SU-DHL-6 (cell line): ENCODE measurements at regions not wholly inside any gene's neighbourhood (a gene's known extent, or its start where the extent isn't known, plus 50 kb on each side); places are given as distances from the start of the nearest gene placed in this dataset.

Experiments
- H2AFZ ChIP-seq: fragments of 200-600 bp; sonication (generic); 2 replicates; pipeline ENCODE4 v1.6.1; 2014; ENCODE audit warnings: low read depth, mild to moderate bottlenecking, moderate library complexity, mixed read lengths, antibody characterized with exemption, low read length; ENCODE audit not compliant: severe bottlenecking
- H3F3A ChIP-seq: fragments of 200-600 bp; shearing (Covaris generic); 2 replicates; pipeline ENCODE4 v1.6.0; 2016; ENCODE audit warnings: antibody characterized with exemption, mild to moderate bottlenecking; ENCODE audit not compliant: insufficient read depth
- H3K27ac ChIP-seq: fragments of 200-600 bp; sonication (generic); 2 replicates; pipeline ENCODE4 v1.5.1; 2016; ENCODE audit warnings: low read depth, mild to moderate bottlenecking, low read length, moderate library complexity, mixed read lengths
- H3K27me3 ChIP-seq: fragments of 200-600 bp; sonication (generic), shearing (Covaris generic); 2 replicates; pipeline ENCODE4 v1.6.0; 2014; ENCODE audit warnings: mild to moderate bottlenecking, low read length
- H3K36me3 ChIP-seq: fragments of 200-600 bp; sonication (generic); 2 replicates; pipeline ENCODE4 v1.6.1; 2014; ENCODE audit warnings: mild to moderate bottlenecking, low read length, mixed read lengths
- H3K4me2 ChIP-seq: fragments of 300-600, 200-600 bp; shearing (Covaris generic), sonication (generic); 2 replicates; pipeline ENCODE4 v1.6.0; 2014; ENCODE audit warnings: low read length, low read depth, mild to moderate bottlenecking; ENCODE audit not compliant: poor library complexity, severe bottlenecking
- H3K4me3 ChIP-seq: fragments of 200-600 bp; sonication (generic); 2 replicates; pipeline ENCODE4 v1.5.1; 2014; ENCODE audit warnings: antibody characterized with exemption, low read length, mild to moderate bottlenecking, mixed read lengths; ENCODE audit not compliant: insufficient read depth, poor library complexity, severe bottlenecking
- H3K79me2 ChIP-seq: fragments of 200-600 bp; sonication (generic); 2 replicates; pipeline ENCODE4 v1.6.1; 2014; ENCODE audit warnings: mild to moderate bottlenecking, low read length, moderate library complexity; ENCODE audit not compliant: insufficient read depth
- H3K9ac ChIP-seq: fragments of 200-600 bp; sonication (generic); 2 replicates; pipeline ENCODE4 v1.7.0; 2014; ENCODE audit warnings: mild to moderate bottlenecking, low read length
- H3K9me2 ChIP-seq: fragments of 200-600 bp; sonication (generic); replicated peaks from 2 replicates; pipeline ENCODE4 v1.6.1; 2014; ENCODE audit warnings: low read length; ENCODE audit not compliant: insufficient read depth
- H3K9me3 ChIP-seq: fragments of 200-600 bp; sonication (generic); 2 replicates; pipeline ENCODE4 v1.6.1; 2014; ENCODE audit warnings: low read length, mixed read lengths; ENCODE audit not compliant: insufficient read depth
- H4K20me1 ChIP-seq: fragments of 200-600 bp; sonication (generic); 2 replicates; pipeline ENCODE4 v1.6.1; 2014; ENCODE audit warnings: low read depth, mild to moderate bottlenecking, antibody characterized with exemption, low read length, moderate library complexity, mixed read lengths
- CTCF ChIP-seq: fragments of 200-600 bp; sonication (generic); IDR thresholded peaks from one replicate; pipeline ENCODE4 v1.5.1; 2017; ENCODE audit warnings: antibody characterized with exemption, mild to moderate bottlenecking, low read length, moderate library complexity; ENCODE audit not compliant: insufficient read depth, poor library complexity, severe bottlenecking
- EZH2phosphoT487 ChIP-seq: fragments of 200-600 bp; sonication (generic), shearing (Covaris generic); conservative IDR thresholded peaks from 2 replicates; pipeline ENCODE4 v1.6.1; 2018; ENCODE audit warnings: mild to moderate bottlenecking, antibody characterized with exemption, low read length, moderate library complexity, mixed read lengths

DNA sequence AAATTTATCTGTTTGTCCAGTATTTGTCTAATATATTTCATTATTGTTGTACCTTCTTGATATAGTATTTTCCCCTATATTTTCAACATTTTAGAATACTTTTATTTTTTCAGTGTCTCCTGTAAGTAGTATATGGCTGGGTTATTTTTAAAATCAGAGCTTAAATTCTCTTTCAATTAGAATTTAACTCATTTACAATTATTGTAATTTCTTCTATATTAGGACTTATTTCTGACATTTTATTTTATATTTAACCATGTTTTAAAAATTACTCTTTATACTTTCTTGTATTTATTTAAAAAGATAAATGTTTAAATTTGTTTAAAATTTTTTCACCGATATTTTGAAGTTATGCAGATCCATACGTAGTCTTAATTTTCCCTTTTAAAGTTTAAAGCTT lies 220.0 kb upstream of the NPVF start:
- no peak for TF ChIP-seq EZH2phosphoT487
- no peak for TF ChIP-seq CTCF
- H3K9ac ChIP-seq = no peak overlapping the region
- H3K36me3 ChIP-seq = peaks cover 4% of the 10 kb centered on the region; the same call in 1 of the 2 replicates
- no peaks in the 10 kb centered on the region for H3K27me3 ChIP-seq
- H3K4me3 ChIP-seq = no peak overlapping the region
- no peaks in the 10 kb centered on the region for H3F3A ChIP-seq
- H4K20me1 ChIP-seq = no peaks in the 10 kb centered on the region
- H3K27ac ChIP-seq = no peak overlapping the region
- H3K9me3 ChIP-seq = 0 out of 2 replicates have a peak, but pooled peaks cover 4% of the 10 kb centered on the region
- no peak overlapping the region for H3K4me2 ChIP-seq
- no peak overlapping the region for H2AFZ ChIP-seq
- H3K79me2 ChIP-seq = no peaks in the 10 kb centered on the region
- no peaks in the 10 kb centered on the region; the same call in 1 of the 2 replicates for H3K9me2 ChIP-seq

GRCh38 chr7:25454020-25454419 lies 225.7 kb upstream of the NPVF start:
- Histone ChIP-seq H4K20me1 (no peaks in the 10 kb centered on the region), H3K4me3 (no peak overlapping the region), H2AFZ (no peak overlapping the region), H3F3A (no peaks in the 10 kb centered on the region), H3K9me2 (no peaks in the 10 kb centered on the region), H3K27ac (no peak overlapping the region), H3K36me3 (no peaks in the 10 kb centered on the region), H3K4me2 (no peak overlapping the region), H3K9me3 (no peaks in the 10 kb centered on the region), H3K79me2 (no peaks in the 10 kb centered on the region), H3K27me3 (no peaks in the 10 kb centered on the region), H3K9ac (no peak overlapping the region)
- TF ChIP-seq EZH2phosphoT487 (no peak), CTCF (no peak)

- Histone ChIP-seq H3K9me3 (no peaks in the 10 kb centered on the region), H3K27me3 (no peaks in the 10 kb centered on the region), H3K79me2 (no peaks in the 10 kb centered on the region), H4K20me1 (no peaks in the 10 kb centered on the region), H3K27ac (no peak overlapping the region), H3F3A (no peaks in the 10 kb centered on the region), H3K9me2 (no peaks in the 10 kb centered on the region), H3K4me2 (no peak overlapping the region), H3K9ac (no peak overlapping the region), H2AFZ (no peak overlapping the region), H3K36me3 (no peaks in the 10 kb centered on the region), H3K4me3 (no peak overlapping the region)
- TF ChIP-seq EZH2phosphoT487 (no peak), CTCF (no peak)
These were observed 226.3 kb upstream of the NPVF start for GRCh38 chr7:25454562-25455041.
